Dendritic cell treated with granulocyte-macrophage colony-stimulating factor and Interleukin-4, amounts not matched to agents 40 ng/mL and 50 ng/mL, for 4 days (primary cell): ENCODE measurements at regions not wholly inside any gene's neighbourhood (a gene's known extent, or its start where the extent isn't known, plus 50 kb on each side); places are given as distances from the start of the nearest gene placed in this dataset.
"Not testable (repeated sequence)": the region's sequence is repeated elsewhere in the genome, so short reads cannot be mapped to it uniquely, and the experiment has no call there.

ENCODE experiments used
- H3K27ac Mint-ChIP-seq: one replicate; pipeline ENCODE4 v1.8.0; 2022; ENCODE audit warnings: mild to moderate bottlenecking, mixed read lengths
- H3K27me3 Mint-ChIP-seq: one replicate; pipeline ENCODE4 v1.8.0; 2022; ENCODE audit warnings: mild to moderate bottlenecking, mixed read lengths
- H3K36me3 Mint-ChIP-seq: one replicate; pipeline ENCODE4 v1.8.0; 2022; ENCODE audit warnings: low read depth, mixed read lengths
- H3K4me1 Mint-ChIP-seq: one replicate; pipeline ENCODE4 v1.8.0; 2022; ENCODE audit warnings: low read depth, mixed read lengths
- H3K4me3 Mint-ChIP-seq: one replicate; pipeline ENCODE4 v1.8.0; 2022; ENCODE audit warnings: mild to moderate bottlenecking, moderate library complexity, mixed read lengths
- H3K9me3 Mint-ChIP-seq: one replicate; pipeline ENCODE4 v1.8.0; 2022; ENCODE audit warnings: mixed read lengths
- intact Hi-C: fragments of 100-400 bp; cut with micrococcal nuclease; formaldehyde crosslinking; loops from one replicate; pipeline ENCODE4 v1.15.0; 2022

- H3K36me3 Mint-ChIP-seq = no peaks in the 10 kb centered on the region
- no peaks in the 10 kb centered on the region for H3K27me3 Mint-ChIP-seq
- H3K9me3 Mint-ChIP-seq = no peaks in the 10 kb centered on the region
- no peak overlapping the region for H3K27ac Mint-ChIP-seq
- H3K4me1 Mint-ChIP-seq = no peaks in the 10 kb centered on the region
- intact Hi-C loops = no loop called here
- H3K4me3 Mint-ChIP-seq = no peak overlapping the region
Measured at GRCh38 chr6:51025082-51025777, 206.6 kb downstream of the TFAP2B start.

GRCh38 chr6:51027283-51028065 is 208.8 kb downstream of the TFAP2B start:
- no peak overlapping the region for H3K4me3 Mint-ChIP-seq
- H3K9me3 Mint-ChIP-seq = no peaks in the 10 kb centered on the region
- no peaks in the 10 kb centered on the region for H3K27me3 Mint-ChIP-seq
- intact Hi-C loops = no loop called here
- H3K36me3 Mint-ChIP-seq = no peaks in the 10 kb centered on the region
- no peak overlapping the region for H3K27ac Mint-ChIP-seq
- H3K4me1 Mint-ChIP-seq = no peaks in the 10 kb centered on the region

GRCh38 chr6:51028276-51028675 is 209.6 kb downstream of the TFAP2B start:
- H3K27me3 Mint-ChIP-seq = no peaks in the 10 kb centered on the region
- intact Hi-C loops = no loop called here
- H3K4me1 Mint-ChIP-seq = no peaks in the 10 kb centered on the region
- H3K27ac Mint-ChIP-seq = no peak overlapping the region
- H3K4me3 Mint-ChIP-seq = no peak overlapping the region
- no peaks in the 10 kb centered on the region for H3K9me3 Mint-ChIP-seq
- H3K36me3 Mint-ChIP-seq = no peaks in the 10 kb centered on the region

- Mint-ChIP-seq H3K9me3 (no peaks in the 10 kb centered on the region), H3K4me3 (no peak overlapping the region), H3K4me1 (no peaks in the 10 kb centered on the region), H3K27me3 (no peaks in the 10 kb centered on the region), H3K27ac (no peak overlapping the region), H3K36me3 (no peaks in the 10 kb centered on the region)
- intact Hi-C loops = no loop called here
Measured at GRCh38 chr6:51029561-51029960, 210.9 kb downstream of the TFAP2B start.

- Mint-ChIP-seq H3K27me3 (no peaks in the 10 kb centered on the region), H3K27ac (no peak overlapping the region), H3K4me1 (no peaks in the 10 kb centered on the region), H3K9me3 (no peaks in the 10 kb centered on the region), H3K4me3 (no peak overlapping the region), H3K36me3 (no peaks in the 10 kb centered on the region)
- intact Hi-C loops = no loop called here
Measured at GRCh38 chr6:51045548-51045947, 226.9 kb downstream of the TFAP2B start.

GRCh38 chr6:51049288-51049982 is 230.8 kb downstream of the TFAP2B start:
- Mint-ChIP-seq H3K27ac (no peak overlapping the region), H3K27me3 (no peaks in the 10 kb centered on the region), H3K9me3 (peaks cover 7% of the 10 kb centered on the region), H3K4me3 (no peak overlapping the region), H3K4me1 (peaks cover 6% of the 10 kb centered on the region), H3K36me3 (no peaks in the 10 kb centered on the region)
- intact Hi-C loops = no loop called here

GRCh38 chr6:51049983-51050877 is 231.6 kb downstream of the TFAP2B start:
- Mint-ChIP-seq H3K4me1 (peaks cover 6% of the 10 kb centered on the region), H3K4me3 (no peak overlapping the region), H3K36me3 (no peaks in the 10 kb centered on the region), H3K9me3 (peaks cover 9% of the 10 kb centered on the region), H3K27ac (no peak overlapping the region), H3K27me3 (no peaks in the 10 kb centered on the region)
- intact Hi-C loops = no loop called here

- H3K4me3 Mint-ChIP-seq, H3K27ac Mint-ChIP-seq, H3K4me1 Mint-ChIP-seq, H3K27me3 Mint-ChIP-seq, H3K36me3 Mint-ChIP-seq, intact Hi-C loops: not testable (repeated sequence)
- peaks cover 16% of the 10 kb centered on the region for H3K9me3 Mint-ChIP-seq
Measured at GRCh38 chr6:51052716-51053115, 234.0 kb downstream of the TFAP2B start.

GRCh38 chr6:51055316-51055715 is 236.6 kb downstream of the TFAP2B start:
- intact Hi-C loops, H3K4me1 Mint-ChIP-seq, H3K36me3 Mint-ChIP-seq, H3K27ac Mint-ChIP-seq, H3K27me3 Mint-ChIP-seq, H3K4me3 Mint-ChIP-seq: not testable (repeated sequence)
- peaks cover 16% of the 10 kb centered on the region for H3K9me3 Mint-ChIP-seq

GRCh38 chr6:51057296-51057695 is 238.6 kb downstream of the TFAP2B start:
- Mint-ChIP-seq H3K27ac (no peak overlapping the region), H3K9me3 (peaks cover 16% of the 10 kb centered on the region), H3K36me3 (no peaks in the 10 kb centered on the region), H3K4me3 (no peak overlapping the region), H3K27me3 (no peaks in the 10 kb centered on the region), H3K4me1 (no peaks in the 10 kb centered on the region)
- intact Hi-C loops = no loop called here

GRCh38 chr6:51060262-51060762 is 241.6 kb downstream of the TFAP2B start:
- Mint-ChIP-seq H3K4me3 (no peak overlapping the region), H3K27ac (no peak overlapping the region)

GRCh38 chr6:51062166-51062722 is 243.6 kb downstream of the TFAP2B start:
- intact Hi-C loops = no loop called here
- Mint-ChIP-seq H3K27me3 (no peaks in the 10 kb centered on the region), H3K4me1 (no peaks in the 10 kb centered on the region), H3K9me3 (no peaks in the 10 kb centered on the region), H3K27ac (no peak overlapping the region), H3K36me3 (no peaks in the 10 kb centered on the region), H3K4me3 (no peak overlapping the region)

More at GRCh38 chr6:51060262-51060762, 241.6 kb downstream of the TFAP2B start:
- H3K36me3 Mint-ChIP-seq = no peaks in the 10 kb centered on the region
- H3K4me1 Mint-ChIP-seq = no peaks in the 10 kb centered on the region
- H3K27me3 Mint-ChIP-seq = no peaks in the 10 kb centered on the region
- intact Hi-C loops = no loop called here
- peaks cover 8% of the 10 kb centered on the region for H3K9me3 Mint-ChIP-seq

GRCh38 chr6:51077821-51078518 is 259.3 kb downstream of the TFAP2B start:
- H3K4me3 Mint-ChIP-seq = no peak overlapping the region
- intact Hi-C loops = no loop called here

More at GRCh38 chr6:51077821-51078518, 259.3 kb downstream of the TFAP2B start:
- no peak overlapping the region for H3K27ac Mint-ChIP-seq
- H3K27me3 Mint-ChIP-seq = peaks cover 4% of the 10 kb centered on the region
- H3K36me3 Mint-ChIP-seq = no peaks in the 10 kb centered on the region
- H3K9me3 Mint-ChIP-seq = peaks cover 11% of the 10 kb centered on the region
- H3K4me1 Mint-ChIP-seq = no peaks in the 10 kb centered on the region
